ENCODE measurements at regions not wholly inside any gene's neighbourhood (a gene's known extent, or its start where the extent isn't known, plus 50 kb on each side); places are given as distances from the start of the nearest gene placed in this dataset.
A peak's percentile ranks its signal among the peaks of the same experiment; 100 is the strongest.

DNA sequence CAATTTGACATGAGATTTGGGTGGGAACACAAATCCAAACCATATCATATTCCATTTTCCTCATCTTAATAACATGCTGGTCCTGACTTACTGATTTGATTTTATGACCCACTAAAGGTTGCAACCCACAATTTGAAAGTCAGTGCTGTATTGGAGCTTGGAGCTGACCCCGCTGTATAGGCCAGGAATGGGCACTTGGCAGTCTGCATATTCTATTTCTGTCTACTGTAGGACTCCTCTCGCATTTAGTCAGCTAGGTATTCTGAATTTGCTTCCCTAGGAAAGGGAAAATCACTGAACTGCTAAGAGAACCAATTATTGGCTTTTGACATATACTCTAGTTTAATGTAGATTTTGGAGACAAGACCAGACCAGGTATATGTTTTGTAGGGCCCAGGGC lies 157.0 kb downstream of the MFSD1 start:
- DNase-seq (ENCODE audit: low read depth) = no peak
- no peak overlapping the region for H3K4me3 ChIP-seq (ENCODE audit: control insufficient read depth, low read depth, low read length)
- TF ChIP-seq, protein P1, sequence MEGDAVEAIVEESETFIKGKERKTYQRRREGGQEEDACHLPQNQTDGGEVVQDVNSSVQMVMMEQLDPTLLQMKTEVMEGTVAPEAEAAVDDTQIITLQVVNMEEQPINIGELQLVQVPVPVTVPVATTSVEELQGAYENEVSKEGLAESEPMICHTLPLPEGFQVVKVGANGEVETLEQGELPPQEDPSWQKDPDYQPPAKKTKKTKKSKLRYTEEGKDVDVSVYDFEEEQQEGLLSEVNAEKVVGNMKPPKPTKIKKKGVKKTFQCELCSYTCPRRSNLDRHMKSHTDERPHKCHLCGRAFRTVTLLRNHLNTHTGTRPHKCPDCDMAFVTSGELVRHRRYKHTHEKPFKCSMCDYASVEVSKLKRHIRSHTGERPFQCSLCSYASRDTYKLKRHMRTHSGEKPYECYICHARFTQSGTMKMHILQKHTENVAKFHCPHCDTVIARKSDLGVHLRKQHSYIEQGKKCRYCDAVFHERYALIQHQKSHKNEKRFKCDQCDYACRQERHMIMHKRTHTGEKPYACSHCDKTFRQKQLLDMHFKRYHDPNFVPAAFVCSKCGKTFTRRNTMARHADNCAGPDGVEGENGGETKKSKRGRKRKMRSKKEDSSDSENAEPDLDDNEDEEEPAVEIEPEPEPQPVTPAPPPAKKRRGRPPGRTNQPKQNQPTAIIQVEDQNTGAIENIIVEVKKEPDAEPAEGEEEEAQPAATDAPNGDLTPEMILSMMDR (conservative IDR thresholded peaks at IDR 0.05; ENCODE audit: control insufficient read depth, insufficient read depth, low read depth, low read length) = no peak

DNA sequence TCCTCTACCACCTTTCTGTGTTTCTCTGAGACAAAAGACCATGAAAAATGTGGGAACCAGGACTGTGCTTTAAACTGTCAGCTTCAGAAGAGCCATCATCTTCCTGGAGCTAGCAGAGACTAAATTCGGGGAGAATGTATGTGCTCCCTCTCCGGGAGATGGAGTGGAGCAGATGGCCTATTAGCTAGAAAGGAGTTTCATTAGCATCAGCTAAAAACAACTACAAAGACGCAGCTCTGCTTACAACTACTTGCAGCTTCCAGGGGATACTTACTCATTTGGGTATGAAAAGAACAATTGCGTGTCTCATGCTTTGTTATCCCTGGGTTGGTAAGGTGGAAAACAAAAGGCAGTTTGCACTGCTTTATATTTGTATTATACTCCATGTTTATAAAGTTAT lies 159.6 kb downstream of the MFSD1 start:
- no peak for DNase-seq (ENCODE audit: low read depth)
- TF ChIP-seq, protein P1 (conservative IDR thresholded peaks at IDR 0.05; ENCODE audit: control insufficient read depth, insufficient read depth, low read depth, low read length) = no peak
- no peak overlapping the region for H3K4me3 ChIP-seq (ENCODE audit: control insufficient read depth, low read depth, low read length)

DNA sequence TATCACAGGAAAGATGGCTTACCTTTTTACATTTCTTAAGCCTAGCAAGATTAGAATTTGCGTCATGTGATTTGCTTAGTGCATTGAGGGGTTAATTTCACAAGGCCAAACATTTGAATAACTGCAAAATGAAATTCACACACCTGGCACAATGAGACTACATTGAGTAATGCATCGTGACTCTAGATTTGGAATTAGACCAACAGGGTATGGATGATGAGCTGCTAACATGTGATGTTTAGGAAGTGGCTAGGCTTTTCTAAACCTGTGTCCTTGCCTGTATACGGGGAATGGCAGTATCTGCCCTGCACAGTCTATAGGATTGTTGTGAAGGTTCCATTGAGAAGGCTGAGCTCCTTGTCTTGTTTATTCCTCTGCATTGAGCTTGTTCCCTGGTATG lies 160.1 kb downstream of the MFSD1 start:
- TF ChIP-seq, protein P1 (conservative IDR thresholded peaks at IDR 0.05; ENCODE audit: control insufficient read depth, insufficient read depth, low read depth, low read length) = no peak
- no peak overlapping the region for H3K4me3 ChIP-seq (ENCODE audit: control insufficient read depth, low read depth, low read length)
- DNase-seq (ENCODE audit: low read depth) = peak; percentile 19

DNA sequence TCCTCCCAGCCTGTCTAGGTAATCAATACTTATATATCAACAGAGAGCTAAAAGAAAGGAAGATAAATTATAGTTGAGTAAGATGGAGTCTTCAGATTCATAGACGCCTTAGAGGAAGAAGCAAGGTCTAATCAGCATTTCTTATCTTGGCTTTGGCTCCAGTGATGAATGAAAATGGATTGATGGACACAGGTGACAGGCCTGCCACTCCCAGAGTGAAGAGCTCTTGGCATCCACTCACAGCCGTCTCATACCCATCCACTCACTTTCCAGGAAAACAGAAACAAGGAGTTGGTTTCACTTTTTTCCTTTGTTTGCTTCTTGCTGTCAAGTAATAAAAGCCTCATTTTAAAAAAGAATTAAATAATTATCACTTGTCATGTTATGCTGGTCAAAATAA lies 168.2 kb downstream of the MFSD1 start:
- TF ChIP-seq, protein P1 (conservative IDR thresholded peaks at IDR 0.05; ENCODE audit: control insufficient read depth, insufficient read depth, low read depth, low read length) = no peak
- DNase-seq (ENCODE audit: low read depth) = no peak
- H3K4me3 ChIP-seq (ENCODE audit: control insufficient read depth, low read depth, low read length) = no peak overlapping the region

DNA sequence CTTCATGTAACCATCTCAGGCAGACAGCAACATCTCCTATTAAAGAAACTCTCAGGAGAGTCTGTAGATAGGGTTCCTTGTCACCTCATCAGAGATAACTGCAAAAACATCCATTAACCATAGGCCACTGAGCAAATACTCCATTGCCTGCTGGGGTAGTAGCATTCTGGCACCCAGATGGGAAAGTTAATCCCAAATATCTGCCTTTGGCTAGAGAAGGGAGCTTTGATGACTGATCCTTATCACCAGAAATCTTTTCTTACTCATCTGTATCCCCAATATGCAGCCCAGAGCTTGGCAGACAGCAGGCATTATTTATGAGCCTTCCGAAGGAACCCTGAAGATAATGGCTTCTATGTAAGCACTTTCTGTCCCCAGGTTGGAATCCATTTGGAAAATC lies 173.1 kb downstream of the MFSD1 start:
- DNase-seq (ENCODE audit: low read depth) = no peak
- H3K4me3 ChIP-seq (ENCODE audit: control insufficient read depth, low read depth, low read length) = no peak overlapping the region
- TF ChIP-seq, protein P1 (conservative IDR thresholded peaks at IDR 0.05; ENCODE audit: control insufficient read depth, insufficient read depth, low read depth, low read length) = no peak

DNA sequence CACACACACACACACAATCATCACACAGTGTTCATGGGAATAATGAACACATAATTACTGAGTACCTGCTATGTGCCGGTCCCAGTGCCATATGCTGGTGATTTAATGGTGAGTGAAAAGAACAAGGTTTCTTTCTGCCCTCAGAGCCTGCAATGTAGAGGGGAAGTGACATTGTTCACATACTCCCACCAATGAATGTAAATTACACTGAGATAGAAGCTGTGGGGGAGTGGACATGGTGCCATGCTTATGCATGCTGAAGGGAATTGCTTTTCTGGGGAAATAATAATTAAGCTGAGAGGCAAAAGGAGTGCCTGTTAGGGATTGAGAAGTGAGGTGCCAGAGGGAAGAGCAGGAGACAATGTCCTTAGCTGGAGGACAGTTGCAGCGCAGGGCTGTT lies 175.1 kb downstream of the MFSD1 start:
- DNase-seq (ENCODE audit: low read depth) = no peak
- H3K4me3 ChIP-seq (ENCODE audit: control insufficient read depth, low read depth, low read length) = no peak overlapping the region
- TF ChIP-seq, protein P1 (conservative IDR thresholded peaks at IDR 0.05; ENCODE audit: control insufficient read depth, insufficient read depth, low read depth, low read length) = no peak

DNA sequence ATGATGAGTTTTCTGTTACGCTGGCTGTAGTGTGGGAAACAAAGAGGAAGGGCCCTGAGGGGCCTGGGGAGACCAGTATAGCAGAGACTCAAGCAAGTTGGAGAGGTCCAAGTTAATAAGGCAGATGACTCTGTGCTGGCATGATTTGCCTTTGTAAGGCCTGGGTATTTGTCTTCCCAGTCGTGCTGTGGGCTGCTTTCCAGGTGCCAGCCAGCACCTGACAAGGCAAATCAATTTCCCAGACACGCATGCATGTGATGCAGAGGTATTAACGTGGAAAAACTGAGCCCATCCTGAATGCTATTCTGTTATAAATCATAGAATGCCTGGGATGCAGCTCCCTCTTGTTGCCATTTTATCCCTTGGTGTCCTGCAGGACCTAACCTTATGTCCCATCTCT lies 175.6 kb downstream of the MFSD1 start:
- TF ChIP-seq, protein P1 (conservative IDR thresholded peaks at IDR 0.05; ENCODE audit: control insufficient read depth, insufficient read depth, low read depth, low read length) = no peak
- no peak for DNase-seq (ENCODE audit: low read depth)

More for the DNA sequence above, 175.6 kb downstream of the MFSD1 start:
- no peak overlapping the region for H3K4me3 ChIP-seq (ENCODE audit: control insufficient read depth, low read depth, low read length)

All from fibroblast of mammary gland (primary cell).